ENCODE measurements at regions not wholly inside any gene's neighbourhood (a gene's known extent, or its start where the extent isn't known, plus 50 kb on each side); places are given as distances from the start of the nearest gene placed in this dataset.

- no peaks in the 10 kb centered on the region for H3K36me3 ChIP-seq (ENCODE audit: control insufficient read depth, insufficient read depth, low read length)
- WGBS (ENCODE audit: insufficient coverage, low coverage, missing lambda C conversion rate), result 0% methylated on average over 1 of the region's 1 CpG
- CTCF ChIA-PET (ENCODE audit: low intra/inter-chr PET ratio), result no interaction called here
- TF ChIP-seq ZBTB8A (IDR thresholded peaks at IDR 0.05; ENCODE audit: partially characterized antibody) (no peak), NONO (IDR thresholded peaks at IDR 0.05; ENCODE audit: low read depth in 2 of 2, low read length in 1 of 2) (no peak), SUPT5H (IDR thresholded peaks at IDR 0.05) (no peak), NCOR1 (IDR thresholded peaks at IDR 0.05) (no peak), YY1 (IDR thresholded peaks at IDR 0.05; ENCODE audit: borderline replicate concordance in 1 of 3, control insufficient read depth in 1 of 3, extremely low read depth in 1 of 3, insufficient read depth in 3 of 3, insufficient read length in 1 of 3, insufficient replicate concordance in 2 of 3, low read depth in 1 of 3, low read length in 2 of 3) (no peak), ZNF583 (CRISPR knock-in tag; IDR thresholded peaks at IDR 0.05) (no peak), PCBP2 (IDR thresholded peaks at IDR 0.05; ENCODE audit: low read depth, low read length, poor library complexity, severe bottlenecking) (no peak), FOXP4 (CRISPR knock-in tag; IDR thresholded peaks at IDR 0.05; ENCODE audit: borderline replicate concordance) (no peak), SMAD3 (CRISPR knock-in tag; conservative IDR thresholded peaks at IDR 0.05) (no peak), MCM3 (IDR thresholded peaks at IDR 0.05) (no peak), ZNF217 (CRISPR knock-in tag; IDR thresholded peaks at IDR 0.05) (no peak)
- TF ChIP-seq, protein P1, sequence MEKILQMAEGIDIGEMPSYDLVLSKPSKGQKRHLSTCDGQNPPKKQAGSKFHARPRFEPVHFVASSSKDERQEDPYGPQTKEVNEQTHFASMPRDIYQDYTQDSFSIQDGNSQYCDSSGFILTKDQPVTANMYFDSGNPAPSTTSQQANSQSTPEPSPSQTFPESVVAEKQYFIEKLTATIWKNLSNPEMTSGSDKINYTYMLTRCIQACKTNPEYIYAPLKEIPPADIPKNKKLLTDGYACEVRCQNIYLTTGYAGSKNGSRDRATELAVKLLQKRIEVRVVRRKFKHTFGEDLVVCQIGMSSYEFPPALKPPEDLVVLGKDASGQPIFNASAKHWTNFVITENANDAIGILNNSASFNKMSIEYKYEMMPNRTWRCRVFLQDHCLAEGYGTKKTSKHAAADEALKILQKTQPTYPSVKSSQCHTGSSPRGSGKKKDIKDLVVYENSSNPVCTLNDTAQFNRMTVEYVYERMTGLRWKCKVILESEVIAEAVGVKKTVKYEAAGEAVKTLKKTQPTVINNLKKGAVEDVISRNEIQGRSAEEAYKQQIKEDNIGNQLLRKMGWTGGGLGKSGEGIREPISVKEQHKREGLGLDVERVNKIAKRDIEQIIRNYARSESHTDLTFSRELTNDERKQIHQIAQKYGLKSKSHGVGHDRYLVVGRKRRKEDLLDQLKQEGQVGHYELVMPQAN (IDR thresholded peaks at IDR 0.05; ENCODE audit: borderline replicate concordance), result no peak
Observed at GRCh38 chr11:129536338-129536737, 160.7 kb downstream of the BARX2 start.

More at GRCh38 chr11:129536338-129536737, 160.7 kb downstream of the BARX2 start:
- Histone ChIP-seq H3K9ac (ENCODE audit: insufficient read depth in 1 of 2, low read depth in 2 of 2, low read length in 2 of 2) (no peak overlapping the region), H2AFZ (ENCODE audit: low read depth, low read length) (no peak overlapping the region), H3K4me2 (ENCODE audit: insufficient read depth, low read length) (no peak overlapping the region), H4K20me1 (replicated peaks; ENCODE audit: control insufficient read depth, insufficient read depth, low read length) (no peaks in the 10 kb centered on the region), H3K4me1 (replicated peaks in 1 of 2; ENCODE audit: control insufficient read depth in 2 of 2, insufficient read depth in 2 of 2, low read length in 2 of 2) (no peaks in the 10 kb centered on the region), H3K9me3 (replicated peaks; ENCODE audit: control insufficient read depth, insufficient read depth, low read depth, low read length) (no peaks in the 10 kb centered on the region), H3K27ac (ENCODE audit: extremely low read depth, low read depth, low read length) (no peak overlapping the region), H3K27me3 (ENCODE audit: control insufficient read depth in 2 of 2, insufficient read depth in 2 of 2, low read length in 2 of 2) (no peaks in the 10 kb centered on the region), H3K4me3 (no peak overlapping the region), H3K9me1 (ENCODE audit: control insufficient read depth, insufficient read depth, low read length) (no peaks in the 10 kb centered on the region), H3K79me2 (ENCODE audit: control insufficient read depth, insufficient read depth, low read length) (no peaks in the 10 kb centered on the region)
- DNase-seq (ENCODE audit: extremely low read depth in 1 of 4, low spot score in 3 of 4) (no peak), FAIRE-seq (no peak), ATAC-seq (no peak)
- in situ Hi-C loops (cut with MboI) (no loop called here), intact Hi-C loops (cut with micrococcal nuclease) (no loop called here)
- BruUV-seq (replicated peaks), result no TSS peak
- POLR2A ChIA-PET, result no interaction called here

Measured in K562 (cell line).